GM12892 (cell line): ENCODE measurements at regions not wholly inside any gene's neighbourhood (a gene's known extent, or its start where the extent isn't known, plus 50 kb on each side); places are given as distances from the start of the nearest gene placed in this dataset.

Source experiments
- POLR2A ChIP-seq: IDR thresholded peaks from 2 replicates; pipeline ENCODE4 v1.6.1; 2011; ENCODE audit warnings: low read depth, low read length, control low read depth
- POLR2AphosphoS5 ChIP-seq: IDR thresholded peaks from 2 replicates; pipeline ENCODE4 v1.6.1; 2011; ENCODE audit warnings: low read depth, low read length, control low read depth
- TAF1 ChIP-seq: IDR thresholded peaks from 2 replicates; pipeline ENCODE4 v1.6.1; 2011; ENCODE audit warnings: low read depth, mild to moderate bottlenecking, control low read depth, low read length, borderline replicate concordance

GRCh38 chr6:90368001-90368400 lies 71.4 kb upstream of the BACH2 start:
- no peak for TF ChIP-seq POLR2AphosphoS5
- no peak for TF ChIP-seq TAF1
- no peak for TF ChIP-seq POLR2A
